MCF 10A (cell line): ENCODE measurements at regions not wholly inside any gene's neighbourhood (a gene's known extent, or its start where the extent isn't known, plus 50 kb on each side); places are given as distances from the start of the nearest gene placed in this dataset.

Experiments used
- BruUV-seq: library from RNA; stranded (reverse); fragments of 400-500 nt; replicated peaks from 2 replicates; lab custom pipeline; 2021; lab: Mats Ljungman, UMichigan
- CTCF ChIA-PET: fragments of 300-600 bp; sonication (Branson Sonifier 250); formaldehyde crosslinking; extraction: SDS; loops from one replicate; lab custom pipeline; 2021; ENCODE audit warnings: antibody characterized with exemption, inconsistent platforms; lab: Yijun Ruan, JAX
- POLR2A ChIA-PET: fragments of 300-600, 350-650 bp; sonication (Branson Sonifier 250); formaldehyde crosslinking; extraction: SDS; loops from one replicate; lab custom pipeline; 2020; ENCODE audit warnings: antibody characterized with exemption, inconsistent platforms; lab: Yijun Ruan, JAX
- DNase-seq: peaks from one replicate; pipeline ENCODE4 v3.0.0-alpha.2; 2018; ENCODE audit not compliant: unreplicated experiment
- H3K27ac Mint-ChIP-seq: one replicate; pipeline ENCODE4 v1.8.0; 2022; ENCODE audit warnings: mild to moderate bottlenecking, low read depth, mixed read lengths; ENCODE audit not compliant: unreplicated experiment
- H3K27me3 Mint-ChIP-seq: one replicate; pipeline ENCODE4 v1.8.0; 2022; ENCODE audit warnings: mixed read lengths; ENCODE audit not compliant: insufficient read depth, unreplicated experiment
- H3K36me3 Mint-ChIP-seq: one replicate; pipeline ENCODE4 v1.8.0; 2022; ENCODE audit warnings: mild to moderate bottlenecking, moderate library complexity, mixed read lengths; ENCODE audit not compliant: insufficient read depth, unreplicated experiment
- H3K4me1 Mint-ChIP-seq: one replicate; pipeline ENCODE4 v1.8.0; 2022; ENCODE audit warnings: mixed read lengths; ENCODE audit not compliant: insufficient read depth, unreplicated experiment
- H3K4me3 Mint-ChIP-seq: one replicate; pipeline ENCODE4 v1.8.0; 2022; ENCODE audit warnings: mild to moderate bottlenecking, moderate library complexity, mixed read lengths; ENCODE audit not compliant: unreplicated experiment
- H3K9me3 Mint-ChIP-seq: one replicate; pipeline ENCODE4 v1.8.0; 2022; ENCODE audit warnings: mixed read lengths; ENCODE audit not compliant: unreplicated experiment
- CTCF ChIP-seq: fragments of 200-600 bp; IDR thresholded peaks from one replicate; pipeline ENCODE4 v1.8.0; 2022; ENCODE audit warnings: antibody characterized with exemption, mild to moderate bottlenecking; ENCODE audit not compliant: unreplicated experiment
- intact Hi-C: fragments of 100-400 bp; cut with micrococcal nuclease; formaldehyde crosslinking; loops from 2 replicates; pipeline ENCODE4 v1.14.1; 2022

- no peak for DNase-seq
- peaks cover 10% of the 10 kb centered on the region for H3K9me3 Mint-ChIP-seq
- peaks cover 6% of the 10 kb centered on the region for H3K36me3 Mint-ChIP-seq
- ChIA-PET CTCF (no interaction called here), POLR2A (no interaction called here)
- H3K27me3 Mint-ChIP-seq, result no peaks in the 10 kb centered on the region
- BruUV-seq, result no TSS peak
- intact Hi-C loops, result no loop called here
- TF ChIP-seq CTCF, result no peak
- no peak overlapping the region for H3K27ac Mint-ChIP-seq
- H3K4me3 Mint-ChIP-seq, result no peak overlapping the region
- H3K4me1 Mint-ChIP-seq, result peaks cover 5% of the 10 kb centered on the region
Observed at GRCh38 chr2:46831869-46832265, 83.7 kb downstream of the MCFD2 start.

GRCh38 chr2:46831051-46831868, 84.3 kb downstream of the MCFD2 start:
- no peaks in the 10 kb centered on the region for H3K27me3 Mint-ChIP-seq
- no peak overlapping the region for H3K4me3 Mint-ChIP-seq
- CTCF ChIA-PET, result interaction anchor here (1.3 kb wide), 1 partner anchor 14 kb away, joined by 4 read pairs; no protein-coding TSS in a partner anchor
- intact Hi-C loops, result no loop called here
- H3K4me1 Mint-ChIP-seq, result peaks cover 1% of the 10 kb centered on the region
- no peak overlapping the region for H3K27ac Mint-ChIP-seq
- no peak for TF ChIP-seq CTCF
- H3K9me3 Mint-ChIP-seq, result peaks cover 10% of the 10 kb centered on the region
- POLR2A ChIA-PET, result no interaction called here
- DNase-seq, result no peak
- no peaks in the 10 kb centered on the region for H3K36me3 Mint-ChIP-seq
- no TSS peak for BruUV-seq

- Mint-ChIP-seq H3K27ac (no peak overlapping the region), H3K36me3 (no peaks in the 10 kb centered on the region), H3K27me3 (no peaks in the 10 kb centered on the region), H3K4me1 (peaks cover 6% of the 10 kb centered on the region), H3K4me3 (no peak overlapping the region), H3K9me3 (peaks cover 10% of the 10 kb centered on the region)
- no TSS peak for BruUV-seq
- ChIA-PET CTCF (interaction anchor here (0.6 kb wide), 1 partner anchor 11 kb away, joined by 3 read pairs; no protein-coding TSS in a partner anchor), POLR2A (no interaction called here)
- no peak for DNase-seq
- TF ChIP-seq CTCF, result no peak
- intact Hi-C loops, result no loop called here
Observed at GRCh38 chr2:46829231-46829995, 86.2 kb downstream of the MCFD2 start.
